Activated B cell treated with CpG ODN at 0.5 μM for 24 hours (primary cell): ENCODE measurements at regions not wholly inside any gene's neighbourhood (a gene's known extent, or its start where the extent isn't known, plus 50 kb on each side); places are given as distances from the start of the nearest gene placed in this dataset.

Experiments
- ATAC-seq: fragments of 200-7000 bp; cut with Tn5 transposase; one replicate; pipeline ENCODE4 v1.10.0; 2021; ENCODE audit warnings: low read depth, mild to moderate bottlenecking, moderate library complexity
- CTCF ChIA-PET: fragments of 350-600 bp; sonication (Branson Sonifier 250); formaldehyde crosslinking; loops from one replicate; lab custom pipeline; 2021; ENCODE audit warnings: antibody characterized with exemption; lab: Charles Lee
- POLR2A ChIA-PET: fragments of 350-600 bp; sonication (Branson Sonifier 250); formaldehyde crosslinking; loops from one replicate; lab custom pipeline; 2021; ENCODE audit warnings: antibody characterized with exemption; lab: Charles Lee
- DNase-seq: peaks from one replicate; pipeline ENCODE4 v3.0.0; 2022
- H3K27ac Mint-ChIP-seq: one replicate; pipeline ENCODE4 v1.8.0; 2020; ENCODE audit warnings: mixed read lengths
- H3K27me3 Mint-ChIP-seq: one replicate; pipeline ENCODE4 v1.8.0; 2021; ENCODE audit warnings: mixed read lengths
- H3K36me3 Mint-ChIP-seq: one replicate; pipeline ENCODE4 v1.8.0; 2021; ENCODE audit warnings: low read depth, mixed read lengths
- H3K4me1 Mint-ChIP-seq: one replicate; pipeline ENCODE4 v1.8.0; 2021; ENCODE audit warnings: mixed read lengths
- H3K4me3 Mint-ChIP-seq: one replicate; pipeline ENCODE4 v1.8.0; 2020; ENCODE audit warnings: mild to moderate bottlenecking, mixed read lengths
- H3K9me3 Mint-ChIP-seq: one replicate; pipeline ENCODE4 v1.8.0; 2020; ENCODE audit warnings: mixed read lengths
- intact Hi-C: fragments of 100-400 bp; cut with micrococcal nuclease; formaldehyde crosslinking; loops from one replicate; pipeline ENCODE4 v1.15.1; 2024
- TF ChIP-seq, protein P1 (sequence below): fragments of 200-600 bp; IDR thresholded peaks from one replicate; pipeline ENCODE4 v1.8.0; 2022; ENCODE audit warnings: antibody characterized with exemption, mild to moderate bottlenecking

DNA sequence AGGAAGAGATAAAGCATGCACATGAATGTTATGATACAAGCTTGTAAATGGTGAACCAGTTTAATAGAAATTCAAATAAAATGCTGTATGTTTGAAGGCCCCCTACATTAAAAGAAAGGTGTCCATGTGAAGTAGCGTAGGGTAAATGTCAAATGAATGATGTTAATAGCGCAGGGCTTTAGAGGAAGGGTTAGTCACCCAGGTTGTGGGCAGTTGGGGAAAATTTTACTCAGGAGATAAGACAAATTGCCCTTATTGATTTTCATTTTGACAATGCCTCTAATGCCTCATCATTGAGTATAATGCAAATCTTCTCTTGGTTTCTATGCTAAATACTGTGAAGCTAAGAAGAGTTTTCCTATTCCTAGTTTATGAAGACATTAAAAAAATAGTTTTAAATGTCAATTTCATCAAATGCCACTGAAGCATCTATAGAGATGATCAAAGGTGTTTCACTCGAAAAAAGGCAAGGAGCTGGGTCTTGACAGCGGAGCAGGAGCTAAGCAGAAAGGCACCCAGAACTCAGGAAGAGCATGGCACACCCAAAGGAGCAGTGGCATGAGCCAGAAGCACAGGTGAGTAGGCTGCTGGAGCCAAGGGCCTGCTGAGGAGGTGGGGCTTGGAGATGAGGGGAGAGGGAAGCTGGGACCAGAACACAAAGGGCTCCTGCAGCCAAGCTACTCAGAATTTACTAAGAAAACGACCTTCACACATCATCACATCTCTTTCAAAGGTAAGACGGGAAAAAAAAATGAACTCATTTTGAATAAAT lies 129.3 kb upstream of the ACKR3 start:
- Mint-ChIP-seq H3K27me3 (peaks cover 8% of the 10 kb centered on the region), H3K27ac (no peak overlapping the region), H3K4me1 (no peaks in the 10 kb centered on the region), H3K4me3 (no peak overlapping the region), H3K36me3 (no peaks in the 10 kb centered on the region), H3K9me3 (no peaks in the 10 kb centered on the region)
- intact Hi-C loops: no loop called here
- POLR2A ChIA-PET: no interaction called here
- no peak for DNase-seq
- CTCF ChIA-PET: no interaction called here
- no peak for ATAC-seq
- TF ChIP-seq, protein P1, sequence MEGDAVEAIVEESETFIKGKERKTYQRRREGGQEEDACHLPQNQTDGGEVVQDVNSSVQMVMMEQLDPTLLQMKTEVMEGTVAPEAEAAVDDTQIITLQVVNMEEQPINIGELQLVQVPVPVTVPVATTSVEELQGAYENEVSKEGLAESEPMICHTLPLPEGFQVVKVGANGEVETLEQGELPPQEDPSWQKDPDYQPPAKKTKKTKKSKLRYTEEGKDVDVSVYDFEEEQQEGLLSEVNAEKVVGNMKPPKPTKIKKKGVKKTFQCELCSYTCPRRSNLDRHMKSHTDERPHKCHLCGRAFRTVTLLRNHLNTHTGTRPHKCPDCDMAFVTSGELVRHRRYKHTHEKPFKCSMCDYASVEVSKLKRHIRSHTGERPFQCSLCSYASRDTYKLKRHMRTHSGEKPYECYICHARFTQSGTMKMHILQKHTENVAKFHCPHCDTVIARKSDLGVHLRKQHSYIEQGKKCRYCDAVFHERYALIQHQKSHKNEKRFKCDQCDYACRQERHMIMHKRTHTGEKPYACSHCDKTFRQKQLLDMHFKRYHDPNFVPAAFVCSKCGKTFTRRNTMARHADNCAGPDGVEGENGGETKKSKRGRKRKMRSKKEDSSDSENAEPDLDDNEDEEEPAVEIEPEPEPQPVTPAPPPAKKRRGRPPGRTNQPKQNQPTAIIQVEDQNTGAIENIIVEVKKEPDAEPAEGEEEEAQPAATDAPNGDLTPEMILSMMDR: no peak

DNA sequence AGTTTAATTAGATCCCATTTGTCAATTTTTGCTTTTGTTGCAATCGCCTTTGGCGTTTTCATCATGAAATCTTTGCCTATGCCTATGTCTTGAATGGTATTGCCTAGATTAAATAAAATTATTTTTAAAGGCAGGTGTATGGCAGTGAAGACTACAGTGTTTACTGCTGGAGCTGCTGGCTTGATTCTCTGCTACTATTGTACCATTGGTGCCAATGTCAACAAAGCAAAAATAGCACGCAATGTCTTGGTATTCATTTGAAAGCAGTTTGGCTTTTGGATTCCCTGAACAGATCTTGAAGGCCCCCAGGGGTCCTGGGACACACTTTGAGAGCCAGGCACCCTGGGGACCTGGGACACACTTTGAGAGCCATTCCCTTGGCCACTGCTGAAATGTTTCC lies 125.4 kb upstream of the ACKR3 start:
- CTCF ChIA-PET: no interaction called here

DNA sequence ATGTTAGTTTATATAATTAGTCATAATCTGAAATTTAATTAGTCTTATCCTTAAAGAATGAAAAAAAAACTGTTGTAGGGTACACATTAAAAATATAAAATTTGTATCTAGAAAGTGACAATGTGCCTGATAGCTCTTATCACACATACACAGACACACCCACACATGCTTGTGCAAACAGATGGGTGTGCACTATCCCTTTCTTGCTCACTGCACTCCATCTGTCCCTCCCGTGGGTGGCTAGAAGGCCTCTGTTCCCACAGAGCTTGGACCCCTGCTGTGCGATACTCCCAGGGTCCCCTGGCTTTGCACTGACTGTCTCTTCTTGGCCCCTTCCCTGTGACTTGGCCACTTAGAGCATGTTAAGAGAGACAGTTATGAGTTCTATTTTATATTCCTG lies 123.9 kb upstream of the ACKR3 start:
- H3K4me3 Mint-ChIP-seq: no peak overlapping the region
- no peak overlapping the region for H3K27ac Mint-ChIP-seq
- ChIA-PET CTCF (no interaction called here), POLR2A (no interaction called here)
- no peaks in the 10 kb centered on the region for H3K9me3 Mint-ChIP-seq
- DNase-seq: no peak
- TF ChIP-seq, protein P1: no peak
- H3K36me3 Mint-ChIP-seq: no peaks in the 10 kb centered on the region
- no peak for ATAC-seq
- intact Hi-C loops: no loop called here
- H3K27me3 Mint-ChIP-seq: peaks cover 12% of the 10 kb centered on the region
- no peaks in the 10 kb centered on the region for H3K4me1 Mint-ChIP-seq

More for the DNA sequence above, 125.4 kb upstream of the ACKR3 start:
- POLR2A ChIA-PET: no interaction called here
- Mint-ChIP-seq H3K27me3 (peaks cover 12% of the 10 kb centered on the region), H3K36me3 (no peaks in the 10 kb centered on the region), H3K9me3 (no peaks in the 10 kb centered on the region), H3K4me1 (no peaks in the 10 kb centered on the region), H3K27ac (no peak overlapping the region), H3K4me3 (no peak overlapping the region)
- ATAC-seq: no peak
- intact Hi-C loops: no loop called here
- TF ChIP-seq, protein P1: no peak
- DNase-seq: no peak

DNA sequence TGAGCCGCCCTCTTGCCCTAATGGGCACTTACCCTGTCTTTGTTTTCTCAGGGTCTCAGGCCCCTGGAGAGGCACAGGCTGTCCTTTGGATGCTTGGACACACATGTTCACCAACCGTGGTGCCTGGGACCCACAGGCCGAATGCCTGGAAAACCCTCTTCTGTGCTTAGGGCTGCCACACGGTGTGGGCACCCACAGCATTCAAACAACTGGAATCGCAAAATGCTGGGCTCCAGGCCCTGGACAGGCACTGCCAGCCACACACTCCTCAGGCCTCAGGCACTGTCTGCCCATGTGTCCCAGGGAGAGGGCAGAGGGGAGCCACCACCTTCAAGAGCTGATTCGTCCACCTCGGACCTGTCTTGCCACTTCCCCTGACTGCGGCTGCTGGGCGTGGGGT lies 123.1 kb upstream of the ACKR3 start:
- intact Hi-C loops: no loop called here
- H3K27ac Mint-ChIP-seq: no peak overlapping the region

DNA sequence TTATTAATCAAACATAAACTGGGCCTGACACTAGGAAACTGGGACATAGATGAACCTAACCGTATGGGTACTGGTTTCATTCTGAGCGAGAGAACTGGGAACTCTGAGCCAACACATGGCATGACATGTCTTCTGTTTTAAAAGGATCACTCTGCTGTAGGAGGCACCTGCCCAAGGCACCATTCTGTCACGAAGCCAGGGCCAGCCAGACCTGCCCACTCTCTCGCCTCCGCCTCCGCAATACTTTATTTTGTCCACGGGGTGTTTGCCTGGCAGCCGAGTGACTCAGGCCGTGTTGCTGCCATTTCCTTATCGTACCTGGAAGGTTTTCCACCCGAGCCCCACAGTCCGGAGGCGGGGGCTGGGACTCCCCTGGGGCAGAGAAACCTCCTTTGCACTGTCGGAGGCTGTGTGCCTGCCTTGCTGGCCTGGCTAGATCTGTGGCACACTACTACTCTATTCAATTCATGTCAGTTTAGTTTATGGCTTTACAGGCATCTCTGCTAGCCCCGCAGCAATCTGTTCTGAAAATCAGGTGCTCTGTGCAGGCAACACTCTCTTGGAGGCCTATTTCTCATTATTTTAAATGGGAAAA lies 120.4 kb upstream of the ACKR3 start:
- ATAC-seq (no peak), DNase-seq (no peak)
- intact Hi-C loops: no loop called here
- H3K27me3 Mint-ChIP-seq: peaks cover 4% of the 10 kb centered on the region
- H3K36me3 Mint-ChIP-seq: no peaks in the 10 kb centered on the region
- no peak overlapping the region for H3K27ac Mint-ChIP-seq
- ChIA-PET CTCF (no interaction called here), POLR2A (no interaction called here)
- no peaks in the 10 kb centered on the region for H3K9me3 Mint-ChIP-seq
- no peaks in the 10 kb centered on the region for H3K4me1 Mint-ChIP-seq
- H3K4me3 Mint-ChIP-seq: no peak overlapping the region
- TF ChIP-seq, protein P1: no peak

More for the DNA sequence above, 123.1 kb upstream of the ACKR3 start:
- no peaks in the 10 kb centered on the region for H3K9me3 Mint-ChIP-seq
- H3K4me3 Mint-ChIP-seq: no peak overlapping the region
- ChIA-PET CTCF (no interaction called here), POLR2A (no interaction called here)
- ATAC-seq: no peak
- H3K36me3 Mint-ChIP-seq: no peaks in the 10 kb centered on the region
- no peak for DNase-seq
- H3K4me1 Mint-ChIP-seq: no peaks in the 10 kb centered on the region
- TF ChIP-seq, protein P1: no peak
- H3K27me3 Mint-ChIP-seq: peaks cover 10% of the 10 kb centered on the region
